GM19397 (cell line): ENCODE measurements at regions not wholly inside any gene's neighbourhood (a gene's known extent, or its start where the extent isn't known, plus 50 kb on each side); places are given as distances from the start of the nearest gene placed in this dataset.

Experiments used
- ATAC-seq: cut with Tn5 transposase; IDR thresholded peaks from one replicate; pipeline ENCODE4 v1.9.1; 2021; ENCODE audit warnings: mild to moderate bottlenecking, moderate library complexity; ENCODE audit not compliant: unreplicated experiment

DNA sequence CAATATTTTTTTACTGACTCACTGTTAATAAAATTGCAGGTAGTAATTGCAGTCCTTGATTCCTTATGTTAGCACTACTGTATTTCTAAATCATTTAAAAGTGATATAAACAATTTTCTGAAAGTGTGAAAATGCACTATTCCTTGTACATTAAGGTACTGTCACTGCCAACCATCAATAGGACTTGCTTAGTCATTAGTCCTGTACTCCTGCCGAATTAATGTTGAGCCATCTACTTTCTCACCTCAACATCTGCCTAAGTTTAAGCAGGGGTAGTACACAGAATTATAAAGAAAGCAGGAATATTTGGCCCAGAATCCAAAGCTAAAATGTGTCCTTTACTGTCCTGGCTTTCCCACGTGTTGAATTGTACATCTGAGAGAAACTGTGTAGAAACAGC is 87.0 kb upstream of the TRPC3 start:
- ATAC-seq, result no peak

DNA sequence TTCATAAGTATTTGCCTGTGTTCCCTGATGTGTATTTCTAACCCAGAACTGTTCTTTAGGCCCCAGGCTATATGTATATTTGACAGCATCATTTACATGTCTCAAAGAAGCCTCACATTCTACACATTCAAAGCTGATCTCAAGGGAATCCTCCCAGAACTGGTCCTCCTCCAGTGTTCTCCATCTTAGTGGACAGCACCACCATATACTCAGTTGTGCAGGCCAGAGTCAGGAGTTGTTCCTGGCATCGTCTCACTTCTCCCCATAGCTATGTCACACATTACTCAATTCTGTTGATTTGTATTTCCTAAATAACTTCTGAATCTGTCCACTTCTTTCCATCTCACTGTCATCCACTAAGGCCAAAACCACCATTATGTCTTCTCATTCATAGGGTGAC is 82.8 kb upstream of the TRPC3 start:
- ATAC-seq, result no peak

DNA sequence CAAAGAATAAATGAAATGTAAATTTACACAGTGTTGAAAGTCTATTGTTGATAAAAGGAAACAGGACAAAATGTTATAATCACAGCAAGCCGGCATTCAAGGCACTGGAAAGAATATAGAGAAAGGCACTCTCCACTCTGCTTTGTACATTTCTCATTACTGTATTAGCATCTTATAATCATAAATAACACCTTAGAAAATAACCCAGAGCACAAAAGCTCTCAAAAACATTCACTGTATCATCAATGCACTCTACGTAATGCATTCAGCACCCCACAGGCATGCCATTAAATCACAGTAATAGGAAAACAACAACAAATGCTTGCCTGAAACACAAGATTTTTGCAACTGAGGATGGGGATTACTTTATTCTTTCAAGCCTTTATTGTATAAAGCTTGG is 75.3 kb upstream of the TRPC3 start:
- ATAC-seq, result no peak

DNA sequence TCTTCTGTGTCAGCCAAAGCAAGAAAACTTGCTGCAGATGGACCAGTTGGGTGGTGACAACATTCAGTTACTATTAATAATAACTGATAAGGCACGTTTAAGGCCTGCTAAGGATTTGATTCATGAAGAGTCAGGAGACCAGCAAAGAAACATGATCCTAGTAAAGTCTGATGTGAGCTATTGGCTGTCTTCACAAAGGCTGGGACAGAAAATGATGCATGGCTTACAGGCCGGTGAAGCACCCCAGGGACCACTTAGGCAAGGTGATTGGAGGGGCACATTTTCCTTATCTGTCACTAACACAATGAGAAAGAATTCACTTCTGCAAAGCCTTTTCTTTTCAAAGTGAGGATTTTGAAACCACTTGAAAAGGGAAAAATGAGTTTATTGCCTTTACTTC is 65.4 kb upstream of the TRPC3 start:
- no peak for ATAC-seq

DNA sequence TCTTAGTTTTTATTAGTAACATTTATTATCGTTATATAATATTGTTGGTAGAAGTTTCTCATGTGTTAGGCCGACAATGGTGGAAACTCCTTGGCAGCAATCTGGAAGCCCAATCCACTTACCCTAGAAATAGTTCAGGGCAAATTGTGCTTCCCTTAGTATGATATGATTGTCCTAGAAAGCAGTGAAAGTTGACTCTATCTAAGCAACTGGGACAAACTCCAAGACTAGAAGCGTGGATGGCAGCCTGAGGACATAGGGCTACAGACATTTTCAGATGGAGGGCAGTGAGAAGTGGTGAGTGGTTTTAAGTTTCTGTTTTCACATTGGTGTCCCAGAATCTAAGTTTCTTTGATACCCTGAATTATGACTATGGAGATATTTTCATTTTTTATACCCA is 63.3 kb upstream of the TRPC3 start:
- ATAC-seq, result no peak

DNA sequence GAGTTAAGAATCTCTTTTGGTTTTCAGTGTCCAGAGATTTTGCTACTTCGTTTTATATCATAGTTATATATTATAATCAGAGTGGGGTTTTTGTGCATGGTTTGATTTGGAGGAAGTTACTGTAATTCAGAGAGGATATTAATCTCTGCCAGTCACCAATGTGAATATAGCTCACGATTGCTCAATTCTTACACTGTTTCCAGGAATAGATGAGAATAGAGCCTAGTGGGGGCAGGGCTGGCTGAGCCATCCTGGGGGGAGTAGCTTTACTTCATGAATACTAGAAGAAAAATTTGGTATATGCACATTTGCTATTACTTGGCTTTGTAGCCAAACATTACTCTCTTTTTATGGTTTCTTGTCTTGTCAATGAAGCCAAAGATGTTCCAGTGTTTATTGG is 60.9 kb upstream of the TRPC3 start:
- no peak for ATAC-seq

DNA sequence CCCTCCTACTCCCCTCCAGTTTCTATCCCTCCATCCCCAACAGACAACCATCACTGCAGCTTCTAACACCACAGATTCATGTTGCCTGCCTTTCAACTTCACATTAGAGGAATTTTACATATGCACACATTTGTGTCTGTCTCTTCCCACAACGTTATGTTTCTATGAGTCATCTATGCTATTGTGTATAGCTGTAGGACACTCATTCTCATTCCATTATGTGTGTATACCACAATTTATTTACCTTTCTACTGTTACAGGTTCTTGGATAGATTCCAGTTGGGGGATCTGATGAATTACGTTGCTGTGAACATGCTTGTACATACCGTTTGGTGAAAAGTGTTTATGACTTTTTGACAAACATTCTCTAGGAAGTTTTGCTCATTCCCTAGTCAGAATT is 58.8 kb upstream of the TRPC3 start:
- ATAC-seq, result no peak

DNA sequence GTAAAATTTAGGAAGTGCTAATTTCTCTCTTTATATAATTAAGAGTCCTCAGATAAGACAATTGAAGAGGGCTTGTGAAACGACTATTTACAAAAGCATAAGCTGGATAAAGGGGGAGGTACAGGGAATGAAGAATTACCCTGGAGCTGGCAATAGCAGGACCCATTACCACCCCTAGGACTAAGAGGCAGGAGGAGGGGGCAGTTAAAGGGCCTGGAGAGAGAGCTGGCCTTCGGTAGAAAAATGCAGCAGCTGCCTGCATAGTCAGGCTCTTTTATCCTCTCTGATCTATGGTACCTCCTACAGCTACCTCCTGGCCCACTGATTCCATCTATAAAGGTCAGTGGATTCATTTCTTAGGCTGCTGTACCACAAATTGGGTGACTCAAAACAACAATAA is 57.7 kb upstream of the TRPC3 start:
- no peak for ATAC-seq

DNA sequence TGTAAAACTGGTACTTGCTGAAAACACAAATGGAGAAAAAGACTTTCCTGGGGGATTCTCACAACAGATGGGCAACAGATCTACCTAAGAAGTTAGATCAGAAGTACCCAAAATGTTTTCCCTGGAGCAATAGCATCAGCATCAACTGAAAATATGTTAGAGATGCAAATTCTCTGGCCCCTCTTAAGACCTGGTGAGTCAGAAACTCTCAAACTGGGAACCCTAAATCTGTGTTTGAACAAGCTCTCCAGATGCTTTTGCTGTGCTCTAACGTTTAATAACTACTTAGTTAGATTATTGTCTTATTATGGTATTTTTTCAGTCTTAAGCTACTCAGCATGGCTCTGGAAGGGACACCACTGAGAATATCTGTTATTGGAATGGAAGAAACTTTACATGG is 55.2 kb upstream of the TRPC3 start:
- ATAC-seq, result no peak

DNA sequence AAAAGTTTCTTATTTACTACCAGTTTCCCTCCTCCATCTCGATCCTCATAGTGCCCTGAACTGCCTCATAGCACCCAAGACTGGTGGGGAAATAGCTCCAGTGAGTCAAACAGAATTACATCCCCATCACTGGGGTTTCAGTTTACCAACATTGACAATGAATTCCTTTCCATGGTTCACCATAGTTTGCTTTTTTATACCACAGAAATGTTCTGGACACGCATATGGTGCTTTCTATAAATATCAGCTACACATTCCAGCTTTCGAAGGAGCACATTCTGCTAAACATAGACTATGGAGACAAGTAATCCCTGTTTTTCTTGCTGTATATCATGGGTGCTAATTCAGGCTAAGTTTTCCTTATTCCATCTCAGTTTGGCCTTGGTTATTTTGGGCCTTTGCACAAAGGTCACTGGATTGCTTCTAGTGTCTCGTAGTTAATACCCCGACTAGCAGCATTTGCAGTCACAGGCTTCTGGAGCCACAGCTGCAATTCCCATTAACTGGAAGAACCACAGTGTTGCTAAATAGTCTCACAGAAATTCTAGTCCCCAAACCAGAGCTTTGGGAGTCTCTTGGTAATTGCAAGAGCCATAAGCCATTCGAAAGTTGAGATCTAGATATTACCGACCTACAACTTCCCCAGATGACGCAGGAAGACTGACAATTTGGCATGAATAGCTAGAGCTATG is 53.4 kb upstream of the TRPC3 start:
- ATAC-seq, result no peak

DNA sequence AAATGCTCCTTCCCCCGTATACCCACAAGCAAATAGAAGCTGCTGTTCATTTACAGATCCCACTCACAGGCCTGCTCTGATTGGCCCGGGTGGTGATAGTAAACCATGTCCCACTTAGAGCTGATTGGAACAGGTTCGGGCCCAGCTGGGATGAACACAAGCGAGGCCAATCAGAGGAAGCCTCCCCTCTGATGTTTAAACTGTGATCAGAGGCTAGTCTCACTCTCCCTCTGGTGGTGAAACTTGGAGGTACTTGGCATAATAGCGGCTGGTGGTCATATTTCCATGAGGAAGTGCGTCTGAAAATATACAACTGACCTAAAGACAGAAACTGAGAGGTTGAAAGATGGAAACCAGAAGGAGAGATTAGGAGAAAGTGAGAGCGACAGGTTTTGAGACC is 51.5 kb upstream of the TRPC3 start:
- ATAC-seq, result peak; percentile 80
